ENCODE measurements at regions not wholly inside any gene's neighbourhood (a gene's known extent, or its start where the extent isn't known, plus 50 kb on each side); places are given as distances from the start of the nearest gene placed in this dataset.

DNA sequence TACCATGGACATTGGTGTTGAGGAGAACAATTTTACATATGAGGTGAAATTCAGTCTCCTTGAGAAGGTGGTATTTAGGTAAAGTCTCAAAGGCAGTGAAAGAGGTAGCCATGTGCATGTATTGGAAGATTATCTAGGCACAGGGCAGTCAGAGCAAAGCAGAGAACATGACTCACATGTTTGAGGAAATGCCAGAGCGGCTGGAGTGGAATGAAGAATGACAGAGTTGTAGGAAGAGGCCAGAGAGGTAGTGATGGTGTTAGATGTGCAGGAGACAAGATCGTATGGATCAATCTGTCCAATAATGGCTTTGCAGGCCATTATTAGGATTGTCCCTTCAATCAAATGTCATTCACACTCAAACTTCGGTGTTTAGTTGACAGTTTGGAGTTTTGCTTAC, 449.4 kb upstream of the PTCHD4 start:
- ChIA-PET CTCF (ENCODE audit: low intra/inter-chr PET ratio, low total read pairs) (no interaction called here), POLR2A (no interaction called here)
- ATAC-seq: no peak
- Histone ChIP-seq H3K9ac (ENCODE audit: insufficient read depth, low read depth, low read length) (no peak overlapping the region), H3K4me1 (ENCODE audit: insufficient read depth, low read length) (no peaks in the 10 kb centered on the region), H3K36me3 (replicated peaks in 1 of 2; ENCODE audit: control insufficient read depth in 1 of 2, insufficient read depth in 2 of 2, low read length in 2 of 2) (no peaks in the 10 kb centered on the region), H2AFZ (ENCODE audit: low read length) (no peak overlapping the region), H3K27ac (ENCODE audit: extremely low read length, insufficient read depth, low read length) (no peak overlapping the region), H3K79me2 (ENCODE audit: insufficient read depth, low read length) (no peaks in the 10 kb centered on the region), H3K27me3 (ENCODE audit: control insufficient read depth in 1 of 2, insufficient read depth in 2 of 2, low read length in 2 of 2) (no peaks in the 10 kb centered on the region), H3K9me3 (ENCODE audit: low read length) (no peaks in the 10 kb centered on the region), H4K20me1 (ENCODE audit: insufficient read depth, low read length) (no peaks in the 10 kb centered on the region), H3K4me2 (ENCODE audit: low read depth, low read length) (no peak overlapping the region), H3K4me3 (replicated peaks in 1 of 3; ENCODE audit: insufficient read depth in 1 of 3, low read depth in 2 of 3, low read length in 3 of 3) (no peak overlapping the region)
- DNase-seq (ENCODE audit: low spot score): no peak
- TF ChIP-seq TCF7L2 (IDR thresholded peaks at IDR 0.05; ENCODE audit: low read depth, low read length) (no peak), NR3C1 (CRISPR knock-in tag; IDR thresholded peaks at IDR 0.05) (no peak), FOXK1 (CRISPR knock-in tag; IDR thresholded peaks at IDR 0.05; ENCODE audit: borderline replicate concordance, low read depth) (no peak)
- intact Hi-C loops (cut with micrococcal nuclease; ENCODE audit: unreplicated experiment) (no loop called here), in situ Hi-C loops (cut with HindIII; ENCODE audit: extremely low pct_ligation_motif_present, low pct_unique_long_range_greater_than_20kb) (no loop called here)
- no peak for FAIRE-seq
- BruUV-seq (replicated peaks): no TSS peak
- 3% methylated on average over 3 of the region's 3 CpGs for WGBS (ENCODE audit: low lambda C conversion rate)

DNA sequence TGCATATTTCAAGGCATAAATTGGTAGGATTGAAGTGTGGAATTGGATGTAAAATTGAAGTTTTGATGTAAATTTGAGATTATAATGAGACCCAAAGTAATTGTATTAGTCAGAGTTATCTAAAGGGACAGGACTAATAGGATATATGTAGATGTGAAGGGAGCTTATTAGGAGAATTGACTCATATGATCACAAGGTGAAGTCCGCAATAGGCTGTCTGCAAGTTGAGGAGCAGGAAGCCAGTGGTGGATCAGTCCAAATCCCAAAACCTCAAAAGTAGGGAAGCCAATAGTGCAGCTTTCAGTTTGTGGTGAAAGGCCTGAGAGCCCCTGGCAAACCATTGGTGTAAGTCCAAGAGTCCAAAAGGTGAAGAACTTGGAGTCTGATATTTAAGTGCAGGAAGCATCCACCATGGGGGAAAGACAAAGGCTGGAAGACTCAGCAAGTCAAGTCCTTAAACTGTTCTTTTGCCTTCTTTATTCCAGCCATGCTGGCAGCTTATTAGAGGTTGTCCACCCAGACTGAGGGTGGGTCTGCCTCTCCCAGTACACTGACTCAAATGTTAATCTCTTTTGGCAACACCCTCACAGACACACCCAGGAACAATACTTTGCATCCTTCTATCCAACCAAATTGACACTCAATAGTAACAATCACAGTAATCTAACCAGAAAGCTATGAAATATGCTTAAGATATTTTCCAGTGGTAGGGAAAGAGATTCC, 442.6 kb upstream of the PTCHD4 start:
- POLR2A ChIA-PET: no interaction called here
- in situ Hi-C loops (cut with HindIII; ENCODE audit: extremely low pct_ligation_motif_present, low pct_unique_long_range_greater_than_20kb): no loop called here
- CTCF ChIA-PET (ENCODE audit: low intra/inter-chr PET ratio, low total read pairs): no interaction called here
- H3K4me1 ChIP-seq (ENCODE audit: insufficient read depth, low read length): no peaks in the 10 kb centered on the region
- TF ChIP-seq ZNF260 (CRISPR knock-in tag; IDR thresholded peaks at IDR 0.05; ENCODE audit: borderline replicate concordance, low read depth) (no peak), MYNN (CRISPR knock-in tag; IDR thresholded peaks at IDR 0.05; ENCODE audit: low read depth) (no peak), EHMT2 (IDR thresholded peaks at IDR 0.05; ENCODE audit: borderline replicate concordance, low read depth, low read length) (no peak), ZNF33A (CRISPR knock-in tag; IDR thresholded peaks at IDR 0.05; ENCODE audit: borderline replicate concordance) (no peak)
- no peaks in the 10 kb centered on the region for H3K27me3 ChIP-seq (ENCODE audit: control insufficient read depth in 1 of 2, insufficient read depth in 2 of 2, low read length in 2 of 2)
- no peaks in the 10 kb centered on the region for H3K79me2 ChIP-seq (ENCODE audit: insufficient read depth, low read length)
- H3K4me3 ChIP-seq (replicated peaks in 1 of 3; ENCODE audit: insufficient read depth in 1 of 3, low read depth in 2 of 3, low read length in 3 of 3): no peak overlapping the region
- no peak overlapping the region for H2AFZ ChIP-seq (ENCODE audit: low read length)
- WGBS (ENCODE audit: low lambda C conversion rate): 86% methylated on average over 1 of the region's 1 CpG
- no peak for FAIRE-seq
- H3K9me3 ChIP-seq (ENCODE audit: low read length): no peaks in the 10 kb centered on the region
- BruUV-seq (replicated peaks): no TSS peak
- no peaks in the 10 kb centered on the region for H3K36me3 ChIP-seq (replicated peaks in 1 of 2; ENCODE audit: control insufficient read depth in 1 of 2, insufficient read depth in 2 of 2, low read length in 2 of 2)
- H3K9ac ChIP-seq (ENCODE audit: insufficient read depth, low read depth, low read length): no peak overlapping the region
- H3K27ac ChIP-seq (ENCODE audit: extremely low read length, insufficient read depth, low read length): no peak overlapping the region
- H4K20me1 ChIP-seq (ENCODE audit: insufficient read depth, low read length): no peaks in the 10 kb centered on the region
- ATAC-seq: no peak
- H3K4me2 ChIP-seq (ENCODE audit: low read depth, low read length): no peak overlapping the region
- intact Hi-C loops (cut with micrococcal nuclease; ENCODE audit: unreplicated experiment): no loop called here
- no peak for DNase-seq (ENCODE audit: low spot score)
